ENCODE measurements at regions not wholly inside any gene's neighbourhood (a gene's known extent, or its start where the extent isn't known, plus 50 kb on each side); places are given as distances from the start of the nearest gene placed in this dataset.

GRCh38 chr2:129067953-129068352 is 749.3 kb upstream of the HS6ST1 start:
- no peak for DNase-seq

GRCh38 chr2:129068543-129068942 is 749.9 kb upstream of the HS6ST1 start:
- no peak for DNase-seq

- no peak for DNase-seq
Measured at GRCh38 chr2:129069875-129070594, 751.4 kb upstream of the HS6ST1 start.

- no peak for DNase-seq
Measured at GRCh38 chr2:129070663-129071062, 752.0 kb upstream of the HS6ST1 start.

- DNase-seq: no peak
Measured at GRCh38 chr2:129071531-129071930, 752.9 kb upstream of the HS6ST1 start.

- DNase-seq: no peak
Measured at GRCh38 chr2:129074298-129074920, 755.7 kb upstream of the HS6ST1 start.

- DNase-seq: no peak
Measured at GRCh38 chr2:129078548-129078947, 759.9 kb upstream of the HS6ST1 start.

GRCh38 chr2:129080715-129081476 is 762.2 kb upstream of the HS6ST1 start:
- no peak for DNase-seq

GRCh38 chr2:129085386-129085785 is 766.7 kb upstream of the HS6ST1 start:
- DNase-seq: no peak

GRCh38 chr2:129087133-129087813 is 768.6 kb upstream of the HS6ST1 start:
- no peak for DNase-seq

GRCh38 chr2:129091620-129092019 is 773.0 kb upstream of the HS6ST1 start:
- no peak for DNase-seq

GRCh38 chr2:129092956-129093355 is 774.3 kb upstream of the HS6ST1 start:
- no peak for DNase-seq

GRCh38 chr2:129101186-129101585 is 782.5 kb upstream of the HS6ST1 start:
- no peak for DNase-seq

- DNase-seq: no peak
Measured at GRCh38 chr2:129103936-129104878, 785.5 kb upstream of the HS6ST1 start.

GRCh38 chr2:129112181-129112580 is 793.5 kb upstream of the HS6ST1 start:
- no peak for DNase-seq

GRCh38 chr2:129113776-129114175 is 795.1 kb upstream of the HS6ST1 start:
- DNase-seq: no peak

GRCh38 chr2:129117434-129117833 is 798.8 kb upstream of the HS6ST1 start:
- no peak for DNase-seq

GRCh38 chr2:129118296-129118695 is 799.6 kb upstream of the HS6ST1 start:
- DNase-seq: no peak

GRCh38 chr2:129129087-129129486 is 810.4 kb upstream of the HS6ST1 start:
- DNase-seq: no peak

GRCh38 chr2:129133692-129134641 is 815.3 kb upstream of the HS6ST1 start:
- DNase-seq: no peak

- no peak for DNase-seq
Measured at GRCh38 chr2:129135017-129135416, 816.3 kb upstream of the HS6ST1 start.

All from activated CD4-positive, alpha-beta T cell treated with anti-CD3 and anti-CD28 coated beads, Interleukin-2, amount 50 U/mL, for 1 hour (primary cell).